ENCODE measurements at regions not wholly inside any gene's neighbourhood (a gene's known extent, or its start where the extent isn't known, plus 50 kb on each side); places are given as distances from the start of the nearest gene placed in this dataset.
"Not testable (repeated sequence)": the region's sequence is repeated elsewhere in the genome, so short reads cannot be mapped to it uniquely, and the experiment has no call there.

DNA sequence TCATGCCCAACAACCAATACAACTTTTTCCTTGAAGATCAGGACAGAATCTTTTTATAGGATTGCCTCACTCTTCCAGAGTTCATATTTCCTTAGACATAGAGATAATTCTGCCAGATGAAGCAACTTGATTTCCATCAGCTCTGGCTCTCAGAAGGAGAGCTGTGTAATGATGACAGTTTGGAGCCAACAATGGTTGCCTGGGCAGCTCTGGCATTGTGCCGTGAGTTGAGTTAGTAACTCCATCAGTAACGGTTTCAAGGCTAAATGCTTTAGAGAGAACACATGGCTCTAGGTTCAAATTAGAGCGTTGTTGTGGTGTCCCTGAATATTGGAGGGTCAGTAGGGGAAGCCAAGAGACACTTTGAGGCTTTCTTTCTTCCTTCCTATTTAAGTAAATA, 501.7 kb upstream of the SEL1L start:
- DNase-seq (ENCODE audit: low read depth in 2 of 3, low spot score in 2 of 3), result no peak

DNA sequence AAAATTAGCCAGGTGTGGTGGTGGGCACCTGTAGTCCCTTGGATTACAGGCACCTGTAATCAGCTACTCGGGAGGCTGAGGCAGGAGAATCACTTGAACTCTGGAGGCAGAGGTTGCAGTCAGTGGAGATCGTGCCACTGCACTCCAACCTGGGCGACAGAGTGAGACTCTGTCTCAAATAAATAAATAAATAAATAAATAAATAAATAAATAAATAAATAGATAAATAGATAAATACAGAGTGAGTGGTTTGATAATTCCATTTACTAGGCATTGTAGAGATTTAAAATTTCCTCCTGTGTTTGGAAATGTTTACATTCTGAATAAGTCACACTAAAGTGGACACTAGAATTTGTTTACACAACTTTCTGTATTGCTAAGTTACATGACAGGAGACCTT, 504.4 kb upstream of the SEL1L start:
- not testable (repeated sequence) for DNase-seq (ENCODE audit: low read depth in 2 of 3, low spot score in 2 of 3)

DNA sequence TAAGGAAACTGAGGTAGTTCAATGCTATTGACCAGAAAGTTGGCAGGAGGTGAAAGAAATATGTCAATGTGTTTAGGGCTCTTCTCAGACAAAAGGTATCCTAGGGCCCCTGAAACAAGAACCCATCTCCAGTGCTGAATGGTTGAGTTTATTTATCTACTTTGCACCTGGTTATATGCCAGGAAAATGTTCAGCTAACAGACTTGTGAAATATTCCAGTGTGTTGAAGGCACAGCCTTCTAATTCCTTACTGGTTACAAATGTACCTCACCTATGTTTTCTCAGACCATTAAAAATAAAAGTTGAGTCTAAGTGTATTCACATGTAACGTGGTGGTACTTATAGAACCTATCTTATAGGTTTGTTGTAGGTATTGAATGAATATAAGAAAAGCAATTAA, 511.7 kb upstream of the SEL1L start:
- no peak for DNase-seq (ENCODE audit: low read depth in 2 of 3, low spot score in 2 of 3)

DNA sequence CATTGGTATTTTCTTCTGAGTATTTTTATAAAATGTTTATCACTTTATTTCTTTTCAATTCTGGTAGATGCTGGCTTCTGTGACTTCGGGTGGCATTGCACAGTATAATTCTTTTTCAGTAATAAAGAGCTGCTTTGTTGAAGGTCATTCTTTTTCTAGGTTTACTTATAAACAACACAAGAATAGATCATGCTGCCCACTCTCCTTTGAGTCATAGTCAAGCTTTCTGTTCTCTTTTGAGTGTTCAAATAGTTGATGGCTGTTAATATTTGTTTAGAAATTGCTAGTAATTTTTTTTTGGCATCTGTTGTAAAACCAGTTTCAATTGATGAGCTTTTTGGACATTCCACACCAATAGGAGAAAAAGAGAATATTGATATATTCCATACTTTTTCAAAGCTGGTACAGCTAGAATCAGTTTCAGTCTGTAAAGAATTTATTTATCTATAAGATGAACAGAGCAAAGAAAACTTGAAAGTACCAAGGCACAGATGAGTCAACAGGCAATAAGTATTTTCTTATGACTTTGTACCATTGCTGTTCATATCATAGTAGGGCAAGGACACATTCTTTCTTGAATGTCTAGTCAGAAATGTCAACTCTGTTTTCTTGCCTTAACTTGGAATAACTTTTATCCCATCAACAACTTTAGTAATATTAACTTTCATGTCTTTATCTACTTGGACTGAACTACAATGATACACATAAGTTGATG, 513.0 kb upstream of the SEL1L start:
- no peak for DNase-seq (ENCODE audit: low read depth in 2 of 3, low spot score in 2 of 3)

DNA sequence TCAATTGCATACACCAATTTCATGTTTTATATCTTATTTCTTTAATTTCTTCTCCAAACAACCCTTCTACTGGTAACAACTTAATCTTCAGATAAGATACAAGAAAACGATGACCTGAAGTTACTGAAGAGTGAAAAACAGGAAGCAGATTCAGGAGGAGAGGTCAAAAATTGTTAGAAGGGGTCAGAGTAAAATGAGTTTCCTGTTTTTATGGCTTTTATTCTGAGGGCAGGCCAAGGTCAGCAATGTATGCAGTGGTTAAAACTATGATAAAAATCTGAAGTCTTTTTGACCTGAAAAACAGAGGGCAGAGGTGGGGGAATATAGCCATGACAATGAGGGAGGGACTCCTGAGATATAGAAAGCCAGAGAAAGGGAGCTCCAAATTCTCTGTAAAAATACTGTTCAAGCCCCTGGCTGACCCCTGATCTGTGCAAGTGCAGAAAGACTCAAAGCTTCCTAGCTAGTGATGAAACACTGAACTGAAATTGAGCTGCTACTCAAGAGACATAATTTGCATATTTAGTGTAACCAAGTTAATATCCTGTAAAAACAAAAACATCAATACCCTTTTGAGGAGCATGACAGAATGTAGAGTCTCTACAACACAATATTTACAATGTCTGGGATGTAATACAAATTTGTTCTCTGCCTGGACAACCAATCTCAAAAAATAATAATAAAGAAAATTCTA, 514.3 kb upstream of the SEL1L start:
- DNase-seq (ENCODE audit: low read depth in 2 of 3, low spot score in 2 of 3), result no peak

DNA sequence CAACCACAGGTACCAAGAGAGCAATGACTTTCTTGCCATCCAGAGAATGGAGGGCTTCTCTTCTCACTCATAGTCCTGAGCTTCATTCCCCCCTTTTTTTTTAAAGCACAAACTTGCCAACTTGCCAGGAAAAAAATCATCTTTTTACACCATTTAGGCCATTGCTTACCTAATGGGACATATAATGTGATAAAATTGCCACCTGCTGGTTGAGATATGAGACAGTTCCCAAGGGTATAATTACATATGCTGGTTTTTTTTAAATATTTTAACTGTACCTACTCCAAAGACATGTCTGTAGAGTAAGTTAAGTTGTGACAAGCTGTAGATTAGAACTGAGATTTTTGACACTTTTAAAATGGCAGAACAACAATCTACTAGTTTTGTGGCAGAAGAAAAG, 519.1 kb upstream of the SEL1L start:
- no peak for DNase-seq (ENCODE audit: low read depth in 2 of 3, low spot score in 2 of 3)

DNA sequence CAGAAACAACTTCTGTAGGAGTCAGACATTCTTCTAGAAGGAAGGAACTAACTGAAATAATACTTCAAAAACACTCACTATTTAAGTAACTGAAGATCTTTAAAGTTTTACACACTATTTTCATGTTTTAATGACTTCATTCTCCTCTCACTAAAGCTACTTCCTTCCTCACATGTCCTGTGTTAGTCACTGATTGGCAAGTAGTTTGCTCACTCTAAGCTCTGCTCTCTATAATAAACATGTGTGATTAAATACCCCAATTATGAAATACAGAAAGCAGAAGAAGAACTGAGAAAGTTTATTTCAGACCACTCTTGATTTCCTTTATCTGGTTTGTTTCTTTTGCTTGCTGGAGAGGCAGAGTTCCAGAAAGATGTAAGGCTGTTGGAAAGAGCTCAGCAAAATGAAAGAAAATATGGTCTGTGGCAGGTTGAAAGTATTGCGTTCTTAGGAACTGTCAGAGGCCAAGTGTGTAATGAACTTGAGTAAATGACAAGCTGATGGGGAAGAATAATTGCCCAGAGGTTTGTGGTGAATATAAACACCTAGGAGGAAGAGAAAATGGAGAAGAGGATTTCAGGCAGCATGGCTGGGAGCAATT, 522.0 kb upstream of the SEL1L start:
- no peak for DNase-seq (ENCODE audit: low read depth in 2 of 3, low spot score in 2 of 3)

DNA sequence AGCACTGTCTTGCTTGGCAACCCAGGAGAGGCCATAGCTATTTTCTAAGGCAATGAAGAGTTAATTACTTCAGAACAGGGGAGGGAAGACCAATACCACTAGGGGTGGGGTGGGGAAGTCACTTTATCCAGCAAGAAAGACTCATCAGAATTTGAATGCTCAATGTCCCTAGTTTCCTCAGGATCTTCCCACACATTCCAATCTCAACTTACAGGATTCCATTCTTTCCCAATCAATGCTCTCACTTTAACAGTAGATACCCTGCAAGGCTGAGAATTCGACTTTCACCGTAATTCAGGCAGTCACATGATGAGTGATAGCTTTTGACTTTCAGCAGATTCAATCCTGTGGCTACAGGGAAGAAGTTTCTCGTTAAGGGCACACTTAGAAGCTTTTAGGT, 526.6 kb upstream of the SEL1L start:
- DNase-seq (ENCODE audit: low read depth in 2 of 3, low spot score in 2 of 3), result no peak

DNA sequence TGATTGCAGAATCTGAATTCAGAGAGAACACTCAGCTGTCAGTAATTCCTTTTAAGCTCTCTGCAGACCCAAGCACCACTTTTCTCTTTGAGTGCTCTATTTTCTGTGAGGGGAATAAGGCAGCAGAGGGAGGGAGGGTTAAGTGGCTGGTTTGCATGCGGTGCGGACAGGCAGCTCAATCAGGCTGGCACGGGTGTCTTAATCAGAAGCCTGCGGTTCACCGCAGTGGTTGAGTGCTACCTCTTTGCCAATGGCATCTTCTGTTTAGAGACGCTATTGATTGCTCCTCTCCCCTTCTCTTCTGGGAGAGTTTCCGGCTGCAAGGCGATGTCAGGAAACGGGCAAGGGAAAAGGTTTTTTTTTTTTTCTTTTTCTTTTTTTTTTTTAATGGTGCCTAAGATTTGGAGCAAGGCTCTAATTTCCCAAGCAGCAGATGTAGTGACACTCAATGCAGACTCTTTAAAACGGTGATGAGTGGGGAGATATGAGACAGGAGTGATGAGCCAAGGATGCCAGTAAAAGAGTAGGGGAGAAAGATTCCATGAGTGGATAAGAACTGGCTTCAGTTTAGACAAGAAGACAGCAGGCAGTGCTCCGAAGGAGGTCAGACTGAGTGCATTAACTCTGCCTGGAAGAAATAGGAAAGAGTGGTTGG, 533.7 kb upstream of the SEL1L start:
- no peak for DNase-seq (ENCODE audit: low read depth in 2 of 3, low spot score in 2 of 3)

DNA sequence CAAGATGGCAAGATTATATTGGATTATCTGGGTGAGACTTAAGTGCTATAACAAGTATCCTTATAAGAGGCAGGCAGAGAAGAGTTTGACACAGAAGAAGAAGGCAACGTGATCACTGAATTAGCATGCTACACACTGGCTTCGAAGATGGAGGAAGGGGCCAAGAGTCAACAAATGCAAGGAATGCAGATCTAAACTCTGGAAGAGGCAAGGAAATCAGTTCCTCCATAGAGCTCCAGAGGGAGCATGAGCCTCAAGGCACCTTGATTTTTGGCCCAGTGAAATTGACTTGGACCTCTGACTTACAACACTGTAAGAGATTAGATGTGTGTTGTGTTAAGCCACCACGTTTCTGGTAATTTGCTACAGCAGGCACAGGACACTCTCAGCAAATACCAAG, 536.4 kb upstream of the SEL1L start:
- DNase-seq (ENCODE audit: low read depth in 2 of 3, low spot score in 2 of 3), result no peak

DNA sequence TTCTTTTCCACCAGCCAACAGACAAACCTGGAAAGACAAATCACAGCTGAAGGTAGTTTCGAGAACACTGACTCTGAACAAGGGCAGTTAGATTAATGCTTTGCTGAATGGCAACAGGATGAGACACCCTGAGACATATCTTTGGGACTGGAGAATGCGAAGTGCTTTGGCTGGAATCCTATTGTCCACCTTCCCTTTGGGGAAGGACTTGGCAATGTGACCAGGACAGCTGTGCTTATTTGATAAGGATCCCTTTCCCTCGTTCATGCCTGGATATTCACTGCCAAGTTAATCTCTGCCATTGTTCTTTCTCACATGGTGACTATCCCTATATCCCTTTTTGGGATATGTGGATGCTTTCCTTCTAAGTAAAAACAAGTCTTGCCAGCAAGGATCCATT, 537.1 kb upstream of the SEL1L start:
- no peak for DNase-seq (ENCODE audit: low read depth in 2 of 3, low spot score in 2 of 3)

DNA sequence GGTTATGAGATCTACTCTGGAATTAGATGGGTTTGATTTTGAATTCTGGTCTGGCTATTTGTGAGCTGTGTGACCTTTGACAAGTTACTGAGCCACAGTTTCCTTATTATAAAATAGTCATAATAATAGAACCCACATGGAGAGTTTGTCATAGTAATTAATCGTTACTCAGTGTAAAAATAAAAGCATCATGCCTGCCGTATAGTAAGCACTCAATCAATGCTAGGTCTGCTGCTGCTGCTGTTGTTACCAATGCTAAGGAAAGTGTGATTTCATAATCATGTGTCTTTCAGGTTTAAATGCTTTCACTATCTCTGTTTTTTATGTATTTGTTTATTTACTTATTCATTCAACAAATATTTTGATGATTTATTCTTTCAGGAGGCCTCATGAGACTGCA, 539.9 kb upstream of the SEL1L start:
- no peak for DNase-seq (ENCODE audit: low read depth in 2 of 3, low spot score in 2 of 3)

DNA sequence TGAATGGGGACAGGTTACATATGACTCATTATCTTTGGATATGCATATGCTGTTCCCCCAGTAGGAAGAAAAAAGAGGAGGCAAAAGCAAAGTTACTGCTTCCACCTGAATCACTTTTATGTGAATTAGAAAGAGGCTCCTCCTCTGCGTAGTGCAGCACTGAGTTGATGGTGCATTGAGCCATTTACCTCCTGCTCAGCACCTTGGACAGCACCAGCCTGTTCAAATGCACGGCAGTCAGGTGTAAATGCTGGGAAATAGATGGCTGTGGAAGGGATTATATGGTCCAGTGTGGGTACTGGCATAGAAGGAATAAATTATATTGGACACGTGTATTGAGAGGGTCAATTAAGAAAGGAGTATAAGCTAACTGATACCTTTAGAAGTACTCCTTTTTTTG, 541.9 kb upstream of the SEL1L start:
- no peak for DNase-seq (ENCODE audit: low read depth in 2 of 3, low spot score in 2 of 3)

DNA sequence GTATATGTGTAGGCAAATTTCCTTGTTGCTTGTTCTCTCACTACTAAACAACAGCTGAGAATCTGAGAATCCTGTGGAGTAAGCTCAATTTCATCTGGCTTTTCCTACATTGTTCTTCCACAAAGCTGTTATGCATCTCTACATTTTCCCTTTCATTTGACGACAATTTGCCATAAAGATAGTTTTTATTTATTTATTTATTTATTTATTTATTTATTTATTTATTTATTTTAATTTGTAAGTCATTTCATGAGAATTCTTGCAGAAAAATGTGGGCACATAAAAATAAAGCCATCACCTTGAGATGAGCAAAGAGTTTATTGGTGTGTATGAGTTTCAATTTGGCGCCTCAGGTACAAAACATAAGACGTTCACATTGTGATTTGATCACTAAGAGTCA, 545.9 kb upstream of the SEL1L start:
- DNase-seq (ENCODE audit: low read depth in 2 of 3, low spot score in 2 of 3), result no peak

DNA sequence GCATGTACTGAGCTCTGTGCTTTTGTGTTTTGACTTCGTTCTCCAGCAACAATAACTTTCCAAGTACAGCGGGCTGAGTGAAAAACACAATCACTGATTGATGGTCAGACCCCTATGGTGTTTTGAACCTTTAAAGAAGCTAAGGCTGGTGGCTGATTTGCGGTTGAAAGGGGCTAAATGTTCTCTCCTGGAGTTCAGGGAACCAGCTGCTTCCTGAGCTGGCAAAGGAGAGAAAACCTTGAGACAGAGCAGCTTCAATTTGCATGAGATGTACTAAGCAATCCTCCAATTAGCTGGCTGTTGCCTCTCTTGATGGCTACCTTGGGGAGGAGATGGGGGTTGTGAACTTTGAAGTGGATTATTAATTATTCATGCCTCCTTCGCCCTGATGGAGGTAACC, 546.7 kb upstream of the SEL1L start:
- no peak for DNase-seq (ENCODE audit: low read depth in 2 of 3, low spot score in 2 of 3)

DNA sequence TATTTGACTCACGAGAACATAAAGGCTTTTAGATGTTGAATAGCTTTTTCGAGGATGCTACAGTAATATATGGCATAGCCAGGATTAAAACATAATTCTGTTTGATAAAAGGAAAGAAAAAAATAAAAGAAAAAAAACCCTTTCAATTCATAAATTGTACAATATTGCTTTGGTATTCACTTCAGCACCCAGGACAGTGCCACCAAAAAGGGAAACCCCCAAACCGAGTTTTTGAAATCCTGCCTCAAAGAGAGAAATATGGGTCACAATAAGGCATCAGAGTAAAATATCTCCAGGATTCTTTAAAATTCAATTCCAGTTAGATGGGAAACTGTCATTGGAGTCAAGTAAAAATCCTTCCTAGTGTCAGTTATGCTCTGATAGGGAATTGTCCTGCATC, 551.2 kb upstream of the SEL1L start:
- no peak for DNase-seq (ENCODE audit: low read depth in 2 of 3, low spot score in 2 of 3)

DNA sequence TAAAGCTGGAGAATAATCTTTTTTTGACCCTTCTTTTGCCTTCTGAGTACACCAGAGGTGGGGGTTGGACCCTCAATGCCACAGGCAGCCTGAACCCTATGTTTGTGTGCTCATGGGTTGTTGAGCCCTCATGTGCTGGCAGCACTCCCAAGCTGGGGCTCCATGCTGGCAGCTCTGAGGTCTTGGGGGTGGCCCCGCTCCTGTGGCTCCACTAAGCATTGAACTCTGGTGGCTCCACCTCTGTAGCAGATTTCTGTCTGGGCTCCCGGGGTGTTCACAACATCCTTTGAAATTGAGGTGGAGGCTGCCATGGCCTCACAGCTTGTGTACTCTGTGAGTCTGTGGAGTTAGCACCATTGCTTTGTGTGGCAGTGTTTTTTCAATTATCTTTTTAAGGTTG, 557.4 kb upstream of the SEL1L start:
- no peak for DNase-seq (ENCODE audit: low read depth in 2 of 3, low spot score in 2 of 3)

DNA sequence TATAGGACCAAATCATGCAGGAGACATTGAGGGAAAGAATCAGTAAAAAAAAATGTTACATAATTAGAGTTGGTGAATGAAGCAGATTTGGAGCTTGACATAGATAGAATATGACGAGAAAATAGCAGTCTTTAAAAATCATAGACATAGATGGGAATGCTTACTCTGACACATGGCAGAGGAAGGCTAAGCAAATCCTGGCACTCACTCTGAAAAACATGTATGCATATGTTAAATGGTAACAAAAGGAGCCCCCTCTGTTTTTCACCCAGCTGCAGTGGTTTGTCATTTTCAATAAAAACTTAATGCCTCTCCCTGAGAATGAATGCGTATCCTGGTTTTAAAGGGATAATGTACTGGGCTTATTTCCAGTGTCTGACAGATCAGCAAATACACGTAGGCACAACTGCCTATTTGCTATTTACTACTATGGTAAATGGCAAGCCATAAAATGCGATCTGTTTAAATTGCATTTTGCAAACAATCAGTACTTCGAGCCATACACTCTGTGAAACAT, 561.2 kb upstream of the SEL1L start:
- no peak for DNase-seq (ENCODE audit: low read depth in 2 of 3, low spot score in 2 of 3)

DNA sequence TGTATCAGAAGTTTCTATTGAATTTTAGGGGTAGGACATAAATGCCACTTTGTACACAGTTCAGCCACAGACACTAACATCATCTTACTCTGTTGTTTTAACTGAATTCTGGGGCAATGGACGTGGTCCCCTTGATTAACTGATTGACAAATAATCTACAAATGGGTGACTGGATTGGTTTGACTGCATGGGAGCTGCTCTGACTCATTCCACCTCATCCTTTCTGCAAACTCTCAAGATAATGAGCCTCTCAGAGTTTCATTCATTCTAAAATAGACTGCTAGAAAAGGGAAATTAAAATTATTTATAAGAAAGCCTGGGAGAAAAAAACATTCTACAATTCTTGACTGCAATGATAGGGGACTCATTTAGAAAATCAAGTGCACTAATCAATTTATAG, 570.4 kb upstream of the SEL1L start:
- DNase-seq (ENCODE audit: low read depth in 2 of 3, low spot score in 2 of 3), result no peak

DNA sequence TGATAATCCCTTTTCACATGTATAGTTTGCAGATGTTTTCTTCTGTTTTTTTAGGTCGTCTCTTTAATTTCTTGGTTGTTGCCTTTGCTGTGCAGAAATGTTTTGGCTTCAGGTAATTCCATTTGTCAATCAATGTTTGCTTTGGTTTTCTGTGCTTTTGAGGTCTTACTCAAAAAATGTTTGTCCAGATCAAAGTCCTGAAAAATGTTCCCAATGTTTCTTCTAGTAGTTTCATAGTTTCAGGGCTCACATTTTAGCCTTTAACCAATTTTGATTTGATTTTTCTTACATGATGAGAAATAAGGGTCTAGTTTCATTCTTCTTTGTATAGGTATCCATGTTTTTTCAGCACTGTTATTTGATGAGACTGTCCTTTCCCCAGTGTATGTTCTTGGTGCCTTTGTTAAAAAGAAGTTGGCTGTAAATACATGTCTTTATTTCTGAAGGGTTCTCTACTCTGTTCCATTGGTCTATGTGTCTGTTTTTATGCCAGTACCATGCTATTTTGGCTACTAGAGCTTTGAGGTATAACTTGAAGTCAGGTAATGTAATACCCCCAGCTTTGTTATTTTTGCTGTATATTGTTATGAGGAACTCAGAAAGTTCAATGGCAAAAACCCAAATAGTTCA, 578.7 kb upstream of the SEL1L start:
- DNase-seq (ENCODE audit: low read depth in 2 of 3, low spot score in 2 of 3), result no peak

DNA sequence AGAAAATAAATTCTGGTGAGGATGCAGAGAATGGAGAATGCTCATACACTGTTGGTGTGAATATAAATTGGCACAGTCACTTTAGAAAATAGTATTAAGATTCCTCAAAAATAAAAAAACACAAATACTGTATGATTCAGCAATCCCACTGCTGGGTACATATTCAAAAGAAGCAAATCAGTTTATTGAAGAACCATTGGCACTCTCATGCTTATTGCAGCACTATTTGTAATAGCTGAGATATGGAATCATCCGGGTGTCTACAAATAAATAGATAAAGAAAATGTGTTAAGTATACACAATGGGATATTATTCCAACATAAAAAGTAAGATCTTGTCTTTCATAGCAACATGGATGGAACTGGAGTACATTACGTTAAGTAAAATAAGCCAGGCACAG, 579.4 kb upstream of the SEL1L start:
- DNase-seq (ENCODE audit: low read depth in 2 of 3, low spot score in 2 of 3), result no peak

DNA sequence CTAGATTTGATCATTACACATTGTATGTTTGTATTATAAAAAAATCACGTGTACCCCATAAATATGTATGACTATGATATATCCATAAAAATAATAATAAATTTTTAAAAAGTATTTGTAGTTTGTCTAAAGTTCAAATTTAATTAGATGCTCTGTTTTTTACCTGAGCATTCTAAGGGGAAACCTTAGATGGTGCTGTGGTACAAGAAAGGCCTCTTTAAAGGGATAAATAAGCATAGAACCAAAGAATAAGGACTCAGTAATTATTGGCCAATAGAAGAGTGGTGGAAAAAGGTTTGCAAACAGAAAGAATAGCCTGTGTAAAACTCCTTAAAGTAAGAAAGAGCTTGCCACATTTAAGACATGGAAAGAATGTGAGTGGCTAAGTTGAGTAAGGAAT, 580.1 kb upstream of the SEL1L start:
- DNase-seq (ENCODE audit: low read depth in 2 of 3, low spot score in 2 of 3), result no peak

All from activated CD8-positive, alpha-beta memory T cell treated with anti-CD3 and anti-CD28 coated beads for 48 hours (primary cell).